Omental fat pad (tissue), 3 donors: ENCODE measurements at regions not wholly inside any gene's neighbourhood (a gene's known extent, or its start where the extent isn't known, plus 50 kb on each side); places are given as distances from the start of the nearest gene placed in this dataset.

Experiments used
- ATAC-seq: fragments of 150-250 bp; one replicate; pipeline ENCODE4 v1.9.1; 2016; ENCODE audit warnings: mild to moderate bottlenecking, moderate library complexity; ENCODE audit not compliant: low FRiP score
- DNase-seq: peaks from one replicate; pipeline ENCODE4 v3.0.0-alpha.2; 2019; ENCODE audit warnings: low spot score
- TF ChIP-seq, protein P1 (sequence below), 3 donors: fragments of 450-650 bp; IDR thresholded peaks; one replicate each; pipeline ENCODE4 v1.5.1; 2016 to 2017; ENCODE audit warnings: antibody characterized with exemption in 3 of 3, mild to moderate bottlenecking in 3 of 3, moderate library complexity in 2 of 3

- TF ChIP-seq, protein P1, sequence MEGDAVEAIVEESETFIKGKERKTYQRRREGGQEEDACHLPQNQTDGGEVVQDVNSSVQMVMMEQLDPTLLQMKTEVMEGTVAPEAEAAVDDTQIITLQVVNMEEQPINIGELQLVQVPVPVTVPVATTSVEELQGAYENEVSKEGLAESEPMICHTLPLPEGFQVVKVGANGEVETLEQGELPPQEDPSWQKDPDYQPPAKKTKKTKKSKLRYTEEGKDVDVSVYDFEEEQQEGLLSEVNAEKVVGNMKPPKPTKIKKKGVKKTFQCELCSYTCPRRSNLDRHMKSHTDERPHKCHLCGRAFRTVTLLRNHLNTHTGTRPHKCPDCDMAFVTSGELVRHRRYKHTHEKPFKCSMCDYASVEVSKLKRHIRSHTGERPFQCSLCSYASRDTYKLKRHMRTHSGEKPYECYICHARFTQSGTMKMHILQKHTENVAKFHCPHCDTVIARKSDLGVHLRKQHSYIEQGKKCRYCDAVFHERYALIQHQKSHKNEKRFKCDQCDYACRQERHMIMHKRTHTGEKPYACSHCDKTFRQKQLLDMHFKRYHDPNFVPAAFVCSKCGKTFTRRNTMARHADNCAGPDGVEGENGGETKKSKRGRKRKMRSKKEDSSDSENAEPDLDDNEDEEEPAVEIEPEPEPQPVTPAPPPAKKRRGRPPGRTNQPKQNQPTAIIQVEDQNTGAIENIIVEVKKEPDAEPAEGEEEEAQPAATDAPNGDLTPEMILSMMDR (IDR thresholded peaks at IDR 0.05) = no peak
- ATAC-seq (no peak), DNase-seq (no peak)
Observed at GRCh38 chr4:159762672-159763071, 659.8 kb downstream of the RAPGEF2 start.

DNA sequence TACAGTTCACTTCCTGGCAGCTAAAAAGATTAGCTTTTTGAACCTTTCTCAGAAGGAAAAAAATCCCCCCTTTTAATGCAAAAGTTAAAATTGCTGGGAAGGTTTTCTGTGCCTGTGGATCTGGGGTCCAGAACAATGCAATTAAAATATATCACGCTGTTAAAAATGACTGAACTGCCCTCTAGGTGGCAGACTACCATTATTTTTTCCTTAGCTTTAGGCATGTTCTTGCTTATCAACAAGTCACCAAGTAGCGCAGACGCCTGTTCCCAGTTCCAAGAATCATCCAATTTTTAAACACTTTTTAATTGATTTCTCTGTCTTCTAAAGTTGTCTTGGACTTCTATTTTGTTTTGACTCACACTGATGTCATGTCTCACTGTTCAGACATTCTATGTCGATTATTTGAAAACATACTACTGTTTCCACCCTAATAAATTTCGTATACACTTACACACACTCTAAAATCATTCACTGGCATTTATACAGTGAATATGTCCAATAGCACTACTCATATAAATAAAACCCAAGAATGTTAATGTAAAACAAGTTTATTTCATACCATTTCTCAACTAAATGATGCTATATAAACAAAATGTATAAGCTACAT is 661.6 kb downstream of the RAPGEF2 start:
- TF ChIP-seq, protein P1 (IDR thresholded peaks at IDR 0.05) = no peak
- ATAC-seq (peak; percentile 51), DNase-seq (no peak)

DNA sequence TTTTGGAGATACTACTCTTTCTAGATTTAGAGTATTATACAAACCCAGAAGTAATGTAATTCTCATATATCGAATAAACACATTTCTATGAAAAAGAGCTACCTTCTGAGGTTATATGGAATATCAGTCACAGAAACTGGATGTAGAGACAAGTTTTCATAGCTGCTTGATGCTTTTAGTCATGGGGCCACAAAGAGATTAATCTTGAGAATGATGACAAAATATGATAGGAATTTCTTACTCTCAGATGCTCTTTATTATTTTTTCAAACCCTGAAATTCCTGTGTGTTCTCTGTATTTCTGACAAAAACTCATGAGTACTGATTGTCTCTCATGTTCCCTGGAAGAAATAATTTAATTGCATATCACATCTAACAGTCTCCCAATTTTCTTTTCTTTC is 662.5 kb downstream of the RAPGEF2 start:
- TF ChIP-seq, protein P1 (IDR thresholded peaks at IDR 0.05) = no peak
- DNase-seq (no peak), ATAC-seq (no peak)

- DNase-seq (no peak), ATAC-seq (no peak)
- TF ChIP-seq, protein P1 (IDR thresholded peaks at IDR 0.05) = no peak
Observed at GRCh38 chr4:159766241-159766640, 663.4 kb downstream of the RAPGEF2 start.

GRCh38 chr4:159767406-159767805 is 664.5 kb downstream of the RAPGEF2 start:
- ATAC-seq = no peak
- no peak for DNase-seq
- TF ChIP-seq, protein P1 (IDR thresholded peaks at IDR 0.05) = no peak

GRCh38 chr4:159768016-159768415 is 665.1 kb downstream of the RAPGEF2 start:
- DNase-seq = no peak
- TF ChIP-seq, protein P1 (IDR thresholded peaks at IDR 0.05) = no peak

DNA sequence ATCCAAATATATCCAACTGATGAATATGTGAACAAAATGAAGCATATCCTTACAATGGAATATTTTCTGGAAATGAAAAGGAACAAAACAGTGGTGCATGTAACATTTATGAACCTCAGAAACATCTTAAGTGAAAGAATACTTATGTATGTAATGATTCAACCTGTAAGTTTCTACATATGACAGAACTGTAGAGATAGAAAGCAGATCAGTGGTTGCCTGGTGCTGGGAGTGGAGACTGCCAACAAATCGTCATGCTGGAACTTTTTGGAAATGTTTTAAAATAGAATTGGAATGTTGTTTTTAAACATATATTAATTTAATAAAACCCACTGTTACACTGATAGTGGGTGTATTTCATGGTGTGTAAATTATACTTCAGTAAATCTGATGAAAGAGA is 667.5 kb downstream of the RAPGEF2 start:
- DNase-seq (no peak), ATAC-seq (no peak)
- TF ChIP-seq, protein P1 (IDR thresholded peaks at IDR 0.05) = no peak

More at GRCh38 chr4:159768016-159768415, 665.1 kb downstream of the RAPGEF2 start:
- no peak for ATAC-seq
